Activated naive CD4-positive, alpha-beta T cell treated with Interleukin-2 at 50 U/mL for 16 hours (primary cell): ENCODE measurements at regions not wholly inside any gene's neighbourhood (a gene's known extent, or its start where the extent isn't known, plus 50 kb on each side); places are given as distances from the start of the nearest gene placed in this dataset.
"Not testable (repeated sequence)": the region's sequence is repeated elsewhere in the genome, so short reads cannot be mapped to it uniquely, and the experiment has no call there.

Source experiments
- DNase-seq: peaks from one replicate; pipeline ENCODE4 v3.0.0-alpha.2; 2020

DNA sequence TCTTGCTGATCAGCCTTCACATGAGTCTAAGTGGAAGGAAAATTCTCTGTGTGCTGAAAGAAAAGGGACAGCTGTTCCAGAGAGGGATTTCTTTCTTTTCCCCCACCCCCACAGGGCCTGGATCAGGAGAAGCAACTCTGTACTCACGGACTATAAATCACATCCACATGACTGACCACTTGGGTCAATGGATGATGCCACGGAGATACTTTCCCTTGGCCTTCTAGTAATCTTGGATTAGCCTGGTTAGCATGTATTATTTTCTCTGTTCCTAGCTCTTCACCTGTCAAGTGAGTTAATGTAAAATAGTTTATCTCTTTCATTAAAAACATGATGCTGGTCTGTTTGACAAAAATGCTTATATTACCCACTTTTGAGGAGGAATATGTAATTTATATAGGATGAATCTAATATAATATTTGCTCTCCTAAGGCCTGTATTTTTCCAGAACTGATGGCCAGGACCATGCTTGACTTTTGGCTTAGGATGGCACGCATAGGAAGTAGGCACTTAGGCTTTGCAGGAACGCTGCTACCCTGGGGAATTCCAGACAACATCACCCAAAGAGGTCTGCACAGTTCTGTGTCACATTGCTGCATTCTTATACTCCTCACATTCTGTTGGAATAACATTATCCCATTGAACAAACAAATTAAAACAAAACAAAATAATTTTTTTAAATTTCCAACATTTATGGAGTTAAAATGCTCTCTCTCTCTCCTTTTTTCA lies 892.1 kb downstream of the TLE1 start:
- no peak for DNase-seq

DNA sequence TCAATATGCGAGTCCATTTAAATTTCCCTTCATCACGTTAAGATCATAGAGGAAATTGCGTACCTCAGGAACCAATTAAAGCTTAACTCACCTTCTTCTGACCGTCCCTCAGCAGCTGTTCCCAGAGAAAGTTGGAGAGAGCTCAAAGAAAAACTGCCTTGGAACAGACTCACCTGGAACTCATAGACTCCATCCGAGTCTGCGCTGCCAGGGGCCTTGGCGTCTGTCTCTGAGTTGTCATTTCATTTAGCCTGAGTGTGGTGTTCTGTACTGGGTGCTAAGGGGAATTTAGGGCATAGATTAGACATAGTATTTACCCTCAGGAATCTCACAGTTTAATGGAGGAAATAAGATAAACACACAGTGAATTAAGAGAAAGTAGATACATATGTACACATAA lies 892.7 kb downstream of the TLE1 start:
- no peak for DNase-seq

DNA sequence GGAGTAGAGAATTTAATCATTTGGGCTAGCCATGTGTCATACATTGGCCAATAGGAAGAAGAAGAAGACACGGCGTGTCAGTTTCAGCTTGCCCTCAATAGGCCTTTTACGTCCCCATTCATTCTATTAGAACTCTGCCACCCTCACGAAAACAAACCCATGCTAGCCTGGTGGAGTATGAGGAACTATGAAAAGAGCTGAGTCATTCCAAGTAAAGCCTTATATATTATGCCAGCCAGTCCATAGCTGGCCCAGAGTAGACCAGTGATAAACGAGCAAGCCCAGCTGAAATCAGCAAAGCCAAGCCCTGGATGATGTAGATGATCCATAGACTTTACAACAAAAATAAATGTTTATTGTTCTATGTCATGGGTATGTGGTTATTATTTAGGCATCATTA lies 895.1 kb downstream of the TLE1 start:
- DNase-seq = no peak

DNA sequence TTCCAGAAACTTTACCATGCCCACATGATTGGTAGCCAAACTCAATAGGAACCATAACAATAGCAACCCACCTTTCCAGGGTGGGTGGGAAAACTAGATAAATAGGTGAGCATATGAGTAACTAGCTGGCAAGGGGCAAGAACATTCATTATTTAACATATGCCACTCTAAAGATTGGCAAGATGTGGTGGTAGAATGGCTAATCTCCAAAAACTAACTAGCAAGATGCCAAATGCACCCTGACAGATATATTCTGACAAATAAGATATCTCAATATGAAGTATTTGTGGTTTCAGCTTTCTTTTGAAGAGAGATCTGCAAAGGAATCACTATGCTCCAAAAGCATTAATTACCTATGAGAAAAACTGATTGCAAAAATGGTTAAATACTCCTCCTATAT lies 895.6 kb downstream of the TLE1 start:
- DNase-seq = no peak

DNA sequence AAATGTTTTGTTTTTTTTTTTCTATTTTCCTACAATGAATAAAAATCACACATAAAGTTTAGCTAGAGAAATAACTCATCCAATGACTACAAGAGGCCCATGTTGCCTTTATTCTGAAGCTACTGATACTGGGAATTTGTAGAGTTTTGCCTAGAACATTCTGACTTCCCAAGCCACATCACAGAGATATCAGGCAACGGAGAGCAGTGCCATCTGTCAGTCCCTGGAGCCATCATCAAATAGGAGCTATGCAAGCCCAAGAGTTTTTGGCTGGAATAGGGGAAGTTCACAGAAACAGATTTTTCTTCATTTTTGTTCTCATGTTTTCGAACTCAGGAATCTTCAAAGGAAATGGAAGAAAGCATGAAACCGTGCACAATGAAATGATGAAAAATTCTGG lies 896.6 kb downstream of the TLE1 start:
- DNase-seq = no peak

DNA sequence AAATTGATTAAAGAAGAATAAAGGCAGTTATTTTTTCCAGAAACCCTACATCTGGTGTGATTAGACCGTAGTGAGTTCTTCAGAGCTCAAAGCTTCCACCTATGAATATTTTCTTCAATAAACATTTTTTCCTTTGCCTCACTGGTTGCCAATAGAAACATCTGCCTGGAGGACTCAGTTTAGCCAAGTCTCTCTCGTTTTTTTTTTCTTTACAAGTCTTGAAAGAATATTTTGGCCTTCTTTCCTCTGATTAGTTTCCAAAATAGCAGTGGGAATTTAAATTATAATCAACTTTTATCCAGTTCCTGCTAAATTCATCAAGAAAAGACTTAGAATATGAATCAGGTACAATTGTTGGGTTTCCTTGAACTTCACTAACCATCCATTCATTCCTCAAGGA lies 897.5 kb downstream of the TLE1 start:
- DNase-seq = no peak

DNA sequence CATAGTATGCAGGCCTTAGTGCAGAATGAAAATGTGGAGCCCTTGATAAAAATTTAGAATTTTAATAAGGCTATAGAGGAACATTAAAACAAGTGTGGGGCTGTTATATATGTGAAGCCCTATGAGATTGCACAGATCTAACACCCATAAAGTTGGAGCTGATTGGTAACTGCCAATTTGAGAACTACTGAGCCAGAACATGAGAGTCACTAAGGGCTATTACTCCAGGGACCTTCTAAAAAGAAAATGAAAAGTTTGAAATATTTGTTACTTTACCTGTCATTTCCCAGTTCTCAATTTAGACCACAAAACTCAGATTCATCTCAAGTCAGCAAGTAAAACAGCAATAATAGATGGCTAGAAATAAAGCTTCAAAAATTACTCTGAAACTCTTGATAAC lies 898.6 kb downstream of the TLE1 start:
- DNase-seq = no peak

DNA sequence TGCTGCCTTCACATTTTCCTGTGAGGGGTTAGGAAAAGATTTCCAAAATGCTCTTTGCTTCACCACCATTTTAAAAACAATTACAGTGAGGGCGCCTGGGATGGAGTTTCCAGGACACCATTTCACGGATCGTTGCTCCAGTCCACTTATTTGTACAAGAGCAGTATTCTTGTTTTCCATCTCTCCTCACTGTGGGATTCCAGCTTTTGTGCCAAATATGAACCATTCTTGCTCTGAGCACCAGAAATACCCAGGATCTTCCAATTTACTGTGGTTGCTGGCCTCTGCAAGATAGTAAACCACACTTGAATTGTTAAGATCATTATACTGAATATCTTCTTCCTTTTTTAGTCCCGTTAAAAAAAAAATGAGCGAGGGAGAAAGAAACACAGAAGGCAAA lies 899.5 kb downstream of the TLE1 start:
- DNase-seq = no peak

DNA sequence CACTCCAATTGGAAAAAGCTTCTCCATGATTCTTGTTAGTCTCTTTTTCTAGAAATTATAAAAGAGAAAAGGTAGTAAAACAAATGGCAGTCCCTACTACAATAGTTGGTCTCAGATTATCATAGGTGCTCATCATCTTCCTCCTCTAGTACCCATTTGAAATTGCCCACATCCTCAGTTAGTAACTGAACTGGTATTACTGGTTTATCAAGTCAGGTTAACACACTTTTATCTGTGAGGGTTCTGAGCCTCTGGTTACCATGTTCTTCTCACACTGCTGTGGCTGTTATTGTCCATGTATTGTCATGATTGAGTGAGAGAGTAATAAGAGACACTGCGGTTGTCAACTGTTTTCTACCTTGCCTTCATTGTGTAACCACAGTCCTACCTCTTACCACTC lies 901.7 kb downstream of the TLE1 start:
- no peak for DNase-seq

DNA sequence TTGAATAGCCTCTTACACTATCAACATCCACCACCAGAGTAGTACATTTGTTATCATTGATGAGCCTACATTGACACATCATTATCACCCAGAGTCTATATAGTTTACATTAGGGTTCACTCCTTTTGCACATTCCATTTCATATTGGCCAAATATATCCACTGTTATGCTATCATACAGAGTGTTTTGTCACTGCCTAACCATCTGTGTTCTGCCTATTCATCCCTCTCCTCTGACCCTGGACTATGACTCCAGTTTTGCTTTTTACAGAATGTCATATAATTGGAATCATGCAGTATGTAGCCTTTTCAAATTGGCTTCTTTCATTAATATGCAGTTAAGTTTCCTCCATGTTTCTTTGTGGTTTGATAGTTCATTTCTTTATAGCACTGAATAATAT lies 904.7 kb downstream of the TLE1 start:
- DNase-seq = no peak

DNA sequence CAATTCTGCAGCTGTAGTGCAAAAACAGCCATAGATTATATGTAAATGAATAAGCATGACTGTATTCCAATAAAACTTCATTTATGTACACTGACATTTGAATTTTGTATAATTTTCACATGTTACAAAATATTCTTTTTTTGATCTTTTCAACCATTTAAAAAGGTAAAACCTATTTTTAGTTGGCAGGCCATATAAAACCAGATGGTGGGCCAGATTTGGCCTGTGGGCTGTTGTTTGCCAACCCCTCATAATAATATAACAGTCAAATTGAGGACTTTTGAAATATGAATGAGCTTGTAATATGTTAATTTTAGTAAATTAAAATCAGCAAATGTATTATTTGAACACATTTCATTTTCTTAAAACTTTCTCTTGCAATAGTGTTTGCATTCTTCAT lies 913.4 kb downstream of the TLE1 start:
- no peak for DNase-seq

DNA sequence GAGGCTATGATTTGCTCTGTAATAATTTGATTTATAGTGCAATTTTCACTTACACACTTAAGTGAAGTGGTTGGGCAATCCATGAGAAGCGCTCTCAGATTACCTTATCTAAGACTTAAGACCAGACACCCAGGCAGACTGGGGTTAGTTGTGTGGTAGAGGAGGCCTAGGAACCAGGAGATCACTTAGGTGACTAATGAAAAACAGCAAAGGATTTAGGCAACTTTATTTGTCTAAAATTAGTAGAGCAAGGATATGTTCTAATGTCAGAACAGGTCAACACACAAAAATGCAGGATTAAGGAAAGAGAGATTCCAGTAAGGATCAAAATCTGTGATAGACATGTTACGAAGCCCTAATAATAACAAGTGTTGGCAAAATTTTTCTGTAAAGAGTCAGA lies 913.8 kb downstream of the TLE1 start:
- DNase-seq = no peak

DNA sequence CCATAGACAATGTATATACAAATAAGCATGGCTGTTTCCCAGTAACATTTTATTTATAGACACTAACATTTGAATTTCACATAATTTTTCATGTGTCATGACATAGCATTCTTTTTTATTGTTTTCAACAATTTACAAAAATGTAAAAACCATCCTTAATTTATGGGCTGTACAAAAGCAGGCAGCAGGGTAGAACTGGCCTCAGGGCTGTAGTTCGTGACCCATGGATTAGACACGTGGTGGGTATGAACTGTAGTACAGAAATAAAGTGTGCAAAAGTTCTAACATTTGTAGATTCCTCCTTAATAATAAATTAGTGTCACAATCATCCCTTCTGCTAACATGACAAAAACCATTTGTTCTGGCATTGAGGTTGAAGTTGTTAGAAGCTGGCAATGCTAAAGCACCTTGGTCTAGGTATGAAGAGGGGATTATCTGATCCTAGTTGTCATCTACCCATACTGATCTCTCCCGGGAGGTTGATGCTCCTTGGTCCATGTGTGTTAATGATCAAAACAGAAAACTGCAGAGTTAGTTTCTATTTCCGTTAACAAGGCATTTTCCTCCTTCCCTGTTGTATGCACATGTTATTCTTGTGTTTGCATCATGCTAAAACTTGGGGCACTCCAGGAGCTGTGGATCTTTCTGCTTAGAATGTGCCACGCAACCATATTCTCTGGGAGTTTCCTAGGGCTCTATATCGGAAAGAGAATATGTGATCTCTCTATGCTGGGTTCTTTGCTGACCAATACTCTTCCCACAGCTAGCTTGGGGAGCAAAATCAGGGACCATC lies 917.6 kb downstream of the TLE1 start:
- DNase-seq = no peak

DNA sequence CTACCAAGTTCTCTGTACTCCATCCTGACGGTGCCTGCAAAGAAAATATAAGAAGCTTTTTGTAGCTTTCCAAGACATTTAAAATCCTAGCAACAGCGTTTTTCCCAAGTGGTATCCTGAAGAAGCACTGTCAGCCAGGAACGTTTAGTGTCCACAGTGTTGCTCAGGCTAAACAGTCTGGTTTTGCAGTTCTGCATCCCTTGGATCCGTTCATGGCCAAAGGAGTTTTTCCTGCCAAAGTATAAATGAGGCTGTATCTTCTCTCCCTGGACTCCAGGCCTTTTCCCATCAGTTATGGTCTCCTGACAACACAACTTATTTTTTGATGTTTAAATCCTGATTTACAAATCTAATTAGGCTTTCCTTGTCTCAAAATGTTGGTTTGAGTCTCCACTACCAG lies 925.8 kb downstream of the TLE1 start:
- DNase-seq = no peak

DNA sequence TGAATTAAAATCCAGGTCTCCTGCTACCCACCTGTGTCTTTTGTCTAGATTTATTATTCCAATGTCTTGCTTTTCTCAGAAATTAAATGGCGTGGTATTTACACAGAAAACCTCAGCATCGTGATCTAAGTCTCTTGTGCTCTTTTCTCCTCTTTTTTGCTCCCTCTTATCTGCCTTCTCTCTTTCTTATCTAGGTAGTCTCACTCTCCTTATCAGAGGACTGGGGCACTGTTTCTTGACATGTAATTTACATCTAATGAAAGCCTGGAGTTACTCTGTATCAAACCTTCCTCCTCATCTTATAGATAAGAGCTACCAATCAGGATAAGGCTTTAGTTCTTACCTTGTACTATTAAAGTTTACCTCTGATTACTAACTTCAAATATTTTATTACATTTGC lies 933.8 kb downstream of the TLE1 start:
- DNase-seq = no peak

DNA sequence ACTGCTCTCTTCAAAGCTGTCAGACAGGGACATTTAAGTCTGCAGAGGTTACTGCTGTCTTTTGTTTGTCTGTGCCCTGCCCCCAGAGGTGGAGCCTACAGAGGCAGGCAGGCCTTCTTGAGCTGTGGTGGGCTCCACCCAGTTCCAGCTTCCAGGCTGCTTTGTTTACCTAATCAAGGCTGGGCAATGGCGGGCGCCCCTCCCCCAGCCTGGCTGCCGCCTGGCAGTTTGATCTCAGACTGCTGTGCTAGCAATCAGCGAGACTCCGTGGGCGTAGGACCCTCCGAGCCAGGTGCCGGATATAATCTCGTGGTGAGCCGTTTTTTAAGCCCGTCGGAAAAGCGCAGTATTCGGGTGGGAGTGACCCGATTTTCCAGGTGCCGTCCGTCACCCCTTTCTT lies 942.3 kb downstream of the TLE1 start:
- not testable (repeated sequence) for DNase-seq

DNA sequence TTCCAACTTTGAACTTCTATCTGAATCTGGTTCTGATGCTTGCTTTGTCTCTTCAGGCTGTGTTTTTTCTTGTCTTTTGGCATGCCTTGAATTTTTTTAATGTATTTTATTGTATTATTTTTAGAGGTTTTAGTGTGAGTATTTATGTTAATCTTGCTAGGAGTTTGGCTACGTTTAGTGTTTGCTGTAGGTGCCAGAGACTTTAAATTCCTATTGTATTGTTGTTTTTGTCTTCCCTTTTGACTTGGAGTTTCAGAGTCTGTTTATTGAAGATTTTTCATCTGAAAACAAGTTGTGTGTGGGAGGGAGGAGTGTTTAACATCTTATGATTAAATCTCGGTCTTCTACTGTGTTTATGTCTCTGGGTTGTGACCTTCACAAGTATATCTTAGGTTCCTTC lies 956.8 kb downstream of the TLE1 start:
- DNase-seq = no peak

DNA sequence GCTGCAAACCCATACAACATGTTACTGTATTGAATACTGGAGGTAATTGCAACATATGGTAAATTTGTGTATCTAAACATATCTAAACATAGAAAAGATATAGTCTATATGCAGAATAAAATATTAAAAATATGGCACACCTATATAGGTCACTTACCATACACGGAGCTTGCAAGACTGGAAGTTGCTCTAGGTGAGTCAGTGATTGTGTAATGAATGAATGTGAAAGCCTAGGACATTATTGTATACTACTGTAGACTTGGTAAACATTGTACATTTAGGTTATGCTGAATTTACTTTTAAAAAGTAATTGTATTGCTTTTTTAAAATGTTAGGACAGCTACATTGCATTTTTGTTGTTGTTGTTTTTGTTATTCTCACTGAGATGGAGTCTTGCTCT lies 968.8 kb downstream of the TLE1 start:
- no peak for DNase-seq

DNA sequence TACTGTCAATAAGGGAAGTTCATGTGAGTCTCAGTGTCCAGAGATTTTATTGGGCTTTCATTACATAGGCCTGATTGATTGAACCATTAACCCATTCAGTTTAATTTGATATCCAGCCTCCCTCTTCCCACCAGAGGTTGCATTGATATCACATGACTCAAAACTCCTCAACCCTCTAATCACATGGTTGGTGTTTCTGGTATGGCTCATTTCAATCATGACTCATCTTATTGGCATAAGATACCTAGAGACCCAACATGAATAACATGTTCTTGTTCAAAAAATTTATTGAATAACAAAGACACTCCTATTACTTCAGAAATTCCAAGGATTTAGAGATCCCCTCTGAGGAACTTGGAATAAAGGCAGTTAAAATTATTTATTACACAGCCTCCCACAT lies 982.2 kb downstream of the TLE1 start:
- no peak for DNase-seq

DNA sequence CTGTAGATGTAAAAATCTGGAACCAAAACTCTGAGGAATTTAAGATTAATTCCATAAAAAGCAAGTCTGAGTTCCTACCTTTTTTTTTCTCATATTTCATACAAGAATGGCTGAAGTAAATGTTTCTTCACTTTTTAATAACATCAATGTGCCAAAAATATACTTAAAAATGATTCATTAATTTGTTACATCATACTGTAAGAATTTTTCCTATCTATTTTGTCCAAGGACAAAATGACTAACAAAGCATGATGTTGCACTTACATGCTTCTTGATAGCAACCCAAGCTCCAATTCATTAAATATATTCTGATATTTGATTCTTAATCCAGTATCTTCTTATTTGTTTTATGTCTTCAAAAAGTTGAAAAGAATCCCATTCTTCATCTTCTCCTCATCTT lies 988.3 kb downstream of the TLE1 start:
- no peak for DNase-seq

DNA sequence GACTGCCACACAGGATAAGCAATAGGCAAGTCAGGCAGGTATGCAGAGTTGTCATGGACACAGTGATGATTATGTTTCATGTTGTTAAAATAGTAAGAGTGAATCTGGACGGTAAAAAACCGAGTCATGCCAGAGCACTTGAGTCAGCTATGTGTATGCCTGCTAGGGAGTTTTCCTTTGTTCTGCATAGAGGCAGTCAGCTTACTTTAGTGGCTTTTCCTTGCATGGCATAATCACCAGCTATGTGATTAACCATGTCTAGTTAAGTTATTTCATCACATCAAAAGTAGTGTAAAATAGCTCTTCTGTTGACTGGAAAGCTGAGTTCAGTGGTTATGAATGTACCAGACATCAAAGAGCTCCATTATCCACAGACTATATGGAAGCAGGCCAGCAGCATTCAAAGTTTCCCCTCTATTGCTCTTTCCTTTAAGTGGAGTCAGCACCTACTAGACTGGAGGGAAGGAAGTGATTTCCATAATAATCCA lies 989.8 kb downstream of the TLE1 start:
- DNase-seq = no peak

DNA sequence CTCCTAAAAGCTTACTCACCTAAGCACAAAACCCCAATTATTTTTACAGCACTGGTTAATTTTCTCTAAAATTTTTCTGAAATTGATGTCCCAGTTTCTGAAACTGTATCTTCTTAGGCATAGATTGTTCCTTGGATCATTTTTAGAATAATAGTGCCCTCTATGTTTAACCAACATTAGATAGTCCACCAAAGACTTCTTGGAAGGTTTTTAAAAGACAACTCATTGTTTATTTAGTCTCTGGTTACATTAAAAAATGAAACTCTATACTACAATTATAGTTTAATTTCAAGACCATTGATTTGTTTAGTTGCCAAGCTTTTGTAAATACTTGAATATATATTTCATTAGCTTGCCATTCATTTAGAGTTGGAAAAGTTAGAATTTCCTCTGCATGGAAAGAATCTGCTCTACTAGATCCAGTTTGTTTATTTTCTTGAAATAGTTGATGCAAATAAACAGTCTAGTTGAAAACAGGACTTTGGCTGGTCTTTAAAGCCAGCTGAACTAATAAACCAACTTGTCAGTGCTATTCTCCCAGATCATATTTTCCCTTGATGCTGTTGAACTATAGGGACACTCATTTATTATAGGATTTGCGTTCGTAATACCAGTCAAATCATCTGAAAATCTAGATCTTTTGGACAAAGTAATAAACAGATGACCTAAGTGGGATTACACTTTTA lies 990.5 kb downstream of the TLE1 start:
- DNase-seq = no peak

DNA sequence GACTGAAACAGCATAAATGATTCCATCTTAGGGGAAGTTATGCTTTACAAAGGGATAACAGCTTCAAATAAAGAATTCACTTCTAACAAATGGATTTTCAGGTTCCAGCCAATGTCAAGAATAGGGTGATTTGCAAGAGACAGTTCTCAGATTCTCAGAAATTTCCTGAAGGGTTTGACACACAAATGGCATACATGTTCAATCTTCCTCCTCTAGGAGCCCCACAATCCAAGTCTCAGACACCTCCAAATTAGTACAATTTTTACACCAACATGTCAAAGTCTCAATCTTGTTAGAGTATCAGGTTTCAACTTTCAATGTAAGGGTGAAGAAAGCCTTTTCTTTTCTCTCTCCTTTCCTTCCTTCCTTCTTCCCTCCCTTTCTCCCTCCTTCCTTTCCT lies 996.6 kb downstream of the TLE1 start:
- DNase-seq = no peak

DNA sequence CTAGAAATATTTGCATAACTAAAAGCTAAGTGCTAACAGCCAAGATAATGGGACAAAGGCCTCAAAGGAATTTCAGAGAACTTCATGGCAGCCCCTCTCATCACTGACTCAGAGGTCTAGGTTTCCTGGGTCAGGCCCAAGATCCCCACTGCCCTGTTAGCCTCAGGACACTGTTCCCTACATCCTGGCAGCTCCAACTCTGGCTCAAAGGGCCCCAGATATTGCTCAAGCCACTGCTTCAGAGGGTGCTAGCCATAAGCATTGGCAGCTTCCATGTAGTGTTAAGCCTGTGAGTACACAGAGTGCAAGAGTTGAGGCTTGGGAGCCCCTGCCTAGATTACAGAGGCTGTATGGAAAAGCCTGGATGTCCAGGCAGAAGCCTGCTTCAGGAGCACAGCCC lies 998.1 kb downstream of the TLE1 start:
- no peak for DNase-seq
